ENCODE measurements at regions not wholly inside any gene's neighbourhood (a gene's known extent, or its start where the extent isn't known, plus 50 kb on each side); places are given as distances from the start of the nearest gene placed in this dataset.

DNA sequence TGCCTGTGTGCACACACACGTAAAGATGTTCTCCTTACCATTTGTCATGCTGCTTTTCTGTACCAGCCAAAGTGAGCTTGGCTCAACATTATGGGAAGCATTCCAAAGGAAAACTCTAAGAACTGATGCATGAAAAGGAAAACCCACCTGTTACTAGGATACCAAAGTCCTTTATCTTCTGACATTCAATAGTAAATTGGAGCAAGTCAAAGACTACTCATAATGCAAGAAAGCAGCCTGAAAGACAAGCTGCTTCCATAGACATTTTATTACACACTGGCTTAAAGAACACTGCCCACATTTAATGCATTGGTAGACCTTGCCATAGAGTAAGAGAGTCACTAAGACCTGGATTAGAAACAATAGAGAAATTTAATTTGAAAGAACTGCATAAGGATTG lies 159.0 kb downstream of the LRIG3 start:
- DNase-seq (ENCODE audit: low read depth): no peak
- H3K27me3 ChIP-seq (ENCODE audit: control insufficient read depth, insufficient read depth, low read length): no peaks in the 10 kb centered on the region
- CTCF ChIA-PET: no interaction called here
- no peaks in the 10 kb centered on the region for H3K36me3 ChIP-seq (ENCODE audit: control insufficient read depth, insufficient read depth, low read length)
- no peak overlapping the region for H3K4me3 ChIP-seq (ENCODE audit: low read depth, low read length)
- TF ChIP-seq, protein P1, sequence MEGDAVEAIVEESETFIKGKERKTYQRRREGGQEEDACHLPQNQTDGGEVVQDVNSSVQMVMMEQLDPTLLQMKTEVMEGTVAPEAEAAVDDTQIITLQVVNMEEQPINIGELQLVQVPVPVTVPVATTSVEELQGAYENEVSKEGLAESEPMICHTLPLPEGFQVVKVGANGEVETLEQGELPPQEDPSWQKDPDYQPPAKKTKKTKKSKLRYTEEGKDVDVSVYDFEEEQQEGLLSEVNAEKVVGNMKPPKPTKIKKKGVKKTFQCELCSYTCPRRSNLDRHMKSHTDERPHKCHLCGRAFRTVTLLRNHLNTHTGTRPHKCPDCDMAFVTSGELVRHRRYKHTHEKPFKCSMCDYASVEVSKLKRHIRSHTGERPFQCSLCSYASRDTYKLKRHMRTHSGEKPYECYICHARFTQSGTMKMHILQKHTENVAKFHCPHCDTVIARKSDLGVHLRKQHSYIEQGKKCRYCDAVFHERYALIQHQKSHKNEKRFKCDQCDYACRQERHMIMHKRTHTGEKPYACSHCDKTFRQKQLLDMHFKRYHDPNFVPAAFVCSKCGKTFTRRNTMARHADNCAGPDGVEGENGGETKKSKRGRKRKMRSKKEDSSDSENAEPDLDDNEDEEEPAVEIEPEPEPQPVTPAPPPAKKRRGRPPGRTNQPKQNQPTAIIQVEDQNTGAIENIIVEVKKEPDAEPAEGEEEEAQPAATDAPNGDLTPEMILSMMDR (IDR thresholded peaks at IDR 0.05; ENCODE audit: insufficient read depth, low read depth, low read length): no peak
- POLR2A ChIA-PET: no interaction called here

DNA sequence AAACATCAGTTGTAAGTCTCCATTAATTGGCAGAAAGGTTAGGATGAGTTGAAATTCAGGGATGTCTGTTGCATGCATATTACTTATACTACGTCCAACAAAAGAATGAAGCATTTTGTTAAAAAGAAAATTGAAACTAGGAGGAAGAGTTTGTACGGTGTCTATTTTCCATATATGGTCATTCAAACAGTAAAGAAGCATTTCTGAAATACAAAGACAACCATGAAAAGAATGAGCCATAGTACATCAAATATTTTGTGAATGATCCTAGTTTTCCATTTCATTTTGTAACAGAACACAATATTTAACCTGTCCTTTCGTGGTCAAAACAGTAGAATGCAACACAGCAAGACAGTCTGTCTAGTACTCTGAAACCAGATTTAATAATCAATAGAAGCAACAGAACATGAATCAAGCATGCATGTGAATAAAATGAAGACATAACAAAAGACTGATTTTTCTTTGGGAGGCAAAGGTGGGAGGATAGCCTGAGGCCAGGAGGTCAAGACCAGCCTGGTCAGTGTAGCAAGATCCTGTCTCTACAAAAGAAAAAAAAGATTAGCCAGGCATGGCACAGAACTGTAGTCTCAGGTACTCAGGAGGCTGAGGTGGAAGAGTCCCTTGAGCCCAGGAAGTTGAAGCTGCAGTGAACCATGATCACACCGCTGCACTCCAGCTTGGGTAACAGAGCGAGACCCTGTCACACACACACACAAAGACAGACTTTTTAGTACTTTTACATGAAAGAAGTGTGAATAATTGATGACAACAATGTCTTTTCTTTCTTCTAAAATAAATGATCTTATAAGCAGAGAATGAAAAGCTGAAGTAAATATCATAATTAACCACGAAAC lies 156.0 kb downstream of the LRIG3 start:
- Histone ChIP-seq H3K36me3 (ENCODE audit: control insufficient read depth, insufficient read depth, low read length) (no peaks in the 10 kb centered on the region), H3K27me3 (ENCODE audit: control insufficient read depth, insufficient read depth, low read length) (no peaks in the 10 kb centered on the region), H3K4me3 (ENCODE audit: low read depth, low read length) (no peak overlapping the region)
- DNase-seq (ENCODE audit: low read depth): no peak
- TF ChIP-seq, protein P1 (IDR thresholded peaks at IDR 0.05; ENCODE audit: insufficient read depth, low read depth, low read length): no peak
- CTCF ChIA-PET: no interaction called here
- POLR2A ChIA-PET: no interaction called here

DNA sequence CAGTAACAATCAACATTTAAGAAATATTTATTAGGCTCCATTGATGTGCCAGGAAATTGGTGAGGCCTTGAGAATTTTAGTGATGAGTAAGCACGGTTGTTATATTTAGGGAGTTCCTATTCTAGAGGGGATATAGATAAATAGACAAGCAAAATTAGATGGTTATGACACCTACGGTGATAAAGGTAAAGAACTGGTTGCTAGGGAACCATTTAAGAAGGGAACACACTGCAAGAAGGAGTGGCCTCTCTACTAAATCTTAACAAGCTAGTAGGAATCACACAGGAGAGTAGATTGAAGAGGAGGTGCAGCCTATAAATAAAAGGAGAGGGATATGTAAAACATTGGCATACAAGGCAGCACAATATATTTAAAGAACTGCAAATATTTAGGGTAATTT lies 155.2 kb downstream of the LRIG3 start:
- DNase-seq (ENCODE audit: low read depth): no peak
- CTCF ChIA-PET: no interaction called here

DNA sequence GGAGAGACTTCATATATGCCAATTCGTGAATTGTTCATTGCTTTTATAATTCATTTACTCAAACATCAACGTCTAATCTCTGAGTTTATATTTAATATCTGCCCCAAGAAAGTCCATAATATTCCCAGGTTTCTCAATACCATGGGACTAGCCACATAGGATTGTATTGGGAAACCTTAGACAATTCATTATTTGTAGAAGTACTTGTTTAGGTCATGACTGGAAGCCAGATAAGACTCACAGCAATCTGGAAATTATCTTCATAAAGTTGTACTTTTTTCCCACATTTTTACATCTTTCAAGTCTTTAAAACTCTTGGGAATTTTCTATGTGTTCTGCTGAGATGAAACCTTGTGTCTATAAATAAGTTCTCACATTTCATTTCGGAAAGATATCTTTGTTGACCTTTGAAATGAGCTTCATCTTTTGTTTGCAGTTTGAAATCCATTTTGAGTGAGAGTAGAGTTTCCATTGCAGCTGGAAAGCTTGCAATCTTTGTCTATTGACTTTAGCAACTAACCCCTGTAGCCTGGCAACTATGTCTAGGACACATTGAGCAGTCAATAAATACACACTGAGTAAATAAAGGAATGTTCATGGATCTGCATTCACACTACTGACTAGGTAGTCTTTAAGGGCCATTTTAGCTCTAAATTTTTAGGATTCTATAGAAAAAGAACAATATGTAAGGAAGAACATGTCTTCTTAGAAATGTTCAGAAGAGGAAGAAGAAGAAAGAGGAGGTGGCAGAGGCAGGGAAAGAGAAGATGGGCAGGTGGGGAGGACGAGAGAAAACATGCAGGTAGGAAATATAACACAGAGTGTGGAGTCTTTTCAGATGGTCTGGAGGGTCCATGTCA lies 154.4 kb downstream of the LRIG3 start:
- DNase-seq (ENCODE audit: low read depth): no peak
- H3K36me3 ChIP-seq (ENCODE audit: control insufficient read depth, insufficient read depth, low read length): no peaks in the 10 kb centered on the region
- no peaks in the 10 kb centered on the region for H3K27me3 ChIP-seq (ENCODE audit: control insufficient read depth, insufficient read depth, low read length)
- ChIA-PET POLR2A (no interaction called here), CTCF (interaction anchor here (0.5 to 0.8 kb wide), 2 partner anchors 10 to 45 kb away, joined by 3 read pairs; no protein-coding TSS in a partner anchor)
- TF ChIP-seq, protein P1 (IDR thresholded peaks at IDR 0.05; ENCODE audit: insufficient read depth, low read depth, low read length): no peak
- H3K4me3 ChIP-seq (ENCODE audit: low read depth, low read length): no peak overlapping the region

More for the DNA sequence above, 155.2 kb downstream of the LRIG3 start:
- Histone ChIP-seq H3K27me3 (ENCODE audit: control insufficient read depth, insufficient read depth, low read length) (no peaks in the 10 kb centered on the region), H3K4me3 (ENCODE audit: low read depth, low read length) (no peak overlapping the region), H3K36me3 (ENCODE audit: control insufficient read depth, insufficient read depth, low read length) (no peaks in the 10 kb centered on the region)
- TF ChIP-seq, protein P1 (IDR thresholded peaks at IDR 0.05; ENCODE audit: insufficient read depth, low read depth, low read length): no peak
- POLR2A ChIA-PET: no interaction called here

GRCh38 chr12:58766513-58766870 lies 153.8 kb downstream of the LRIG3 start:
- ChIA-PET CTCF (interaction anchor here (0.5 kb wide), 1 partner anchor 46 kb away, joined by 3 read pairs; no protein-coding TSS in a partner anchor), POLR2A (no interaction called here)
- TF ChIP-seq, protein P1 (IDR thresholded peaks at IDR 0.05; ENCODE audit: insufficient read depth, low read depth, low read length): no peak
- no peak overlapping the region for H3K4me3 ChIP-seq (ENCODE audit: low read depth, low read length)
- DNase-seq (ENCODE audit: low read depth): no peak
- no peaks in the 10 kb centered on the region for H3K36me3 ChIP-seq (ENCODE audit: control insufficient read depth, insufficient read depth, low read length)
- no peaks in the 10 kb centered on the region for H3K27me3 ChIP-seq (ENCODE audit: control insufficient read depth, insufficient read depth, low read length)
